Right atrium auricular region (tissue), 2 donors: ENCODE measurements at regions not wholly inside any gene's neighbourhood (a gene's known extent, or its start where the extent isn't known, plus 50 kb on each side); places are given as distances from the start of the nearest gene placed in this dataset.

Experiments used
- DNase-seq: peaks from one replicate; pipeline ENCODE4 v3.0.0-alpha.2; 2019; ENCODE audit warnings: low spot score
- H3K27ac ChIP-seq, 2 donors: fragments of 200-600 bp; sonication (generic); 1 replicate in 1 of 2; 2 replicates in 1 of 2; pipeline ENCODE4 v1.5.1; 2016 to 2019
- H3K27me3 ChIP-seq, 2 donors: fragments of 200-600 bp; sonication (generic); one replicate each; pipeline versions ENCODE4 v1.5.1 to v1.6.0; 2017 to 2019
- H3K36me3 ChIP-seq: fragments of 200-600 bp; sonication (generic); one replicate; pipeline ENCODE4 v1.5.1; 2016
- H3K4me1 ChIP-seq, 2 donors: fragments of 200-600 bp; sonication (generic); one replicate each; pipeline versions ENCODE4 v1.5.1 to v1.6.0; 2017 to 2019
- H3K4me3 ChIP-seq, 2 donors: fragments of 200-600 bp; sonication (generic); 1 replicate in 1 of 2; 2 replicates in 1 of 2; pipeline ENCODE4 v1.5.1; 2017 to 2019; ENCODE audit warnings: mild to moderate bottlenecking in 1 of 2, moderate library complexity in 1 of 2
- H3K9me3 ChIP-seq, 2 donors: fragments of 200-600 bp; sonication (generic); one replicate each; pipeline ENCODE4 v1.5.1; 2019
- TF ChIP-seq, protein P1 (sequence below), 2 donors: fragments of 200-600 bp; sonication (generic); IDR thresholded peaks; one replicate each; pipeline ENCODE4 v1.5.1; 2019; ENCODE audit warnings: antibody characterized with exemption in 2 of 2

DNA sequence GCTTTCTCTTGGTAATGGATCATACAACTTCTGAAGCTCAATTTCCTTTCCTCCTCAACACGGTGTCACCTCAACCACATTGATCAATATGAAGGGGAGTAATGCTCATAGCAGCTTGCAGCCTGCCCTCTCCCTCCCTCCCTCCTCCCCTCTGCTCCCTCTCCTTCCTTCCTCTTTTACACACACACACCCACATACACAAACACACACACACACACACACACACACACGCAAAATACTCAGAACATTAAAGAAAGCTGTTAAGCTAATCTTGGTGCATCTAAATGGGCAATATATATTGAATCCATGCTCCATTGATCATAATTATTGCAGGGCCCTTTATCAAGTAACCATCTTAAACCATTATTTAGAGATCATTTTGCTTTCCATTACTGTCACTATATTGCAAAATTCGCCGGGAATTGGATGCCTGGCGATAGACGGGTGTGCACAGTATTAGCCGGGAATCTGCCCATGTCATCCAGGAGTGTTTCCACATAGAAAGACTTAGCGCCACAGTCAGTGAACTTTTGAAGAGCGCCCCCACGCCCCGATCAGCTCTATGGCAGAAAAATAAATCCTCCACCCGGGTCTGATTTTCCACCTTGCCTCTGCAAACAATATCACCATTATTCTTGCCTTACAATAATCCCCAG, 122.0 kb downstream of the PRLHR start:
- H3K4me3 ChIP-seq, result no peak overlapping the region
- TF ChIP-seq, protein P1, sequence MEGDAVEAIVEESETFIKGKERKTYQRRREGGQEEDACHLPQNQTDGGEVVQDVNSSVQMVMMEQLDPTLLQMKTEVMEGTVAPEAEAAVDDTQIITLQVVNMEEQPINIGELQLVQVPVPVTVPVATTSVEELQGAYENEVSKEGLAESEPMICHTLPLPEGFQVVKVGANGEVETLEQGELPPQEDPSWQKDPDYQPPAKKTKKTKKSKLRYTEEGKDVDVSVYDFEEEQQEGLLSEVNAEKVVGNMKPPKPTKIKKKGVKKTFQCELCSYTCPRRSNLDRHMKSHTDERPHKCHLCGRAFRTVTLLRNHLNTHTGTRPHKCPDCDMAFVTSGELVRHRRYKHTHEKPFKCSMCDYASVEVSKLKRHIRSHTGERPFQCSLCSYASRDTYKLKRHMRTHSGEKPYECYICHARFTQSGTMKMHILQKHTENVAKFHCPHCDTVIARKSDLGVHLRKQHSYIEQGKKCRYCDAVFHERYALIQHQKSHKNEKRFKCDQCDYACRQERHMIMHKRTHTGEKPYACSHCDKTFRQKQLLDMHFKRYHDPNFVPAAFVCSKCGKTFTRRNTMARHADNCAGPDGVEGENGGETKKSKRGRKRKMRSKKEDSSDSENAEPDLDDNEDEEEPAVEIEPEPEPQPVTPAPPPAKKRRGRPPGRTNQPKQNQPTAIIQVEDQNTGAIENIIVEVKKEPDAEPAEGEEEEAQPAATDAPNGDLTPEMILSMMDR (IDR thresholded peaks at IDR 0.05), result no peak
- H3K27ac ChIP-seq, result no peak overlapping the region
- DNase-seq, result no peak
- H3K36me3 ChIP-seq, result no peaks in the 10 kb centered on the region
- H3K27me3 ChIP-seq, result no peaks in the 10 kb centered on the region
- no peaks in the 10 kb centered on the region for H3K9me3 ChIP-seq
- H3K4me1 ChIP-seq, result no peaks in the 10 kb centered on the region

DNA sequence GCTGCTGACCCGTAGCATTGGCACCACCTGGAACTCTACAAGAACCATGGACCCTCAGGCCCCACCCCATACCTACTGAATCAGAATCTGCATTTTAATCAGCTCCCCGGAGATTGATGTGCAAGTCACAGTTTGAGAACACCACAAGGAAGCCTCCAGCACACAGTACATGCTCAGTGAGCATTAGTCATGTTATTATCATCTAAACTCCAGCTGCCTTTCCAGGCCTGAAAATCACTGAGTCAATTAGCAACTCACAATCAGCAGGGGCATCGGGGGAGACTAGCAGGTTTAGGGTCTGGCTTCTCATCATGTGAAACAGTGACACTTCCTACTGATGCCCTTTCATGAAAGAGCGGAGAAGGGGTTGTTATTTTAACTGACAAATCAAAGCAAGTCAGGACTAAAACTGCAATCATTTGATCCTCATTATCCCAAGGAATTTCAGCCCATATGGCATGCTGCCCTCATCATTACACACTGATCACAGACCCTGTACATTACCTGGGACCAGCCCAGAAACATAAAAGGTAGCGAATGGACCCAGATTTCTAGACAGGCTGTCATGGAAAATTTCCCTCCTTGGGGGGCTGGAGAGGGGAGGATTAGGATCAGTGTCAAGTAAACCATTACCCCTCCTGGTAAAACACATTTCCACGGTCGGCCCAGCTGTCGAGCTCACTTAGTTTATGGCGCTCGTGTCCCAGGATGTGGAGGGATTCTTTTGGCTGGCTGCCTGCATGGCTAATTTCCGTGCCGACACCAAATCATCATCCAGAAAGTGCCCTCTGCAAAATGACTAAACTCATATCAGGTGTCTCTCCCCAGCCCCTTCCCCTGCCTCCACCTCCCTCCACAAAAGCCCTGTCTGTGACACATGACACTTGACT, 122.8 kb downstream of the PRLHR start:
- no peaks in the 10 kb centered on the region for H3K9me3 ChIP-seq
- no peaks in the 10 kb centered on the region for H3K36me3 ChIP-seq
- no peak overlapping the region for H3K4me3 ChIP-seq
- no peak for DNase-seq
- TF ChIP-seq, protein P1 (IDR thresholded peaks at IDR 0.05), result no peak
- no peaks in the 10 kb centered on the region for H3K27me3 ChIP-seq
- no peak overlapping the region for H3K27ac ChIP-seq
- H3K4me1 ChIP-seq, result no peaks in the 10 kb centered on the region

GRCh38 chr10:118471863-118472262, 123.6 kb downstream of the PRLHR start:
- TF ChIP-seq, protein P1 (IDR thresholded peaks at IDR 0.05), result no peak
- DNase-seq, result no peak
- Histone ChIP-seq H3K4me1 (no peaks in the 10 kb centered on the region), H3K9me3 (no peaks in the 10 kb centered on the region), H3K27me3 (no peaks in the 10 kb centered on the region), H3K27ac (no peak overlapping the region), H3K4me3 (no peak overlapping the region), H3K36me3 (no peaks in the 10 kb centered on the region)

DNA sequence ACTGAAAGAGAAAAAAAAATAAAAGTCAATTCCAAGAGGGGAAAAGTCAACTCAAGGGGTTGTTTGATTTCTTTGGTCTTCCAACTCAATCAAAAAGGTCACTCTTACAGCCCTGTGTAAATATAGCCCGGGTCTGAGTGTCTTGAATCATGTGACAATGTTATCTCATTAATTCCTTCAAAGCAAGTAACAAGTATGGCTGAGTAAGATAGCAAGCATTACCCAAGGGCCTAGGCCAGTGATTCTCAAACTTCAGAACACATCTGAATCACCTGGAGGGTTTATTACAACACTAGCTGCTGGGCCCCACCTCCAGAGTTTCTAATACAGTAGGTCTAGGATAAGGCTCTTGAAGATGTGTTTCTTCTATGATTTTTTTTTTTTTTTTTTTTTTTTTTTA, 125.0 kb downstream of the PRLHR start:
- no peak for DNase-seq
- no peak overlapping the region for H3K4me3 ChIP-seq
- no peak overlapping the region for H3K27ac ChIP-seq
- H3K9me3 ChIP-seq, result no peaks in the 10 kb centered on the region
- H3K36me3 ChIP-seq, result no peaks in the 10 kb centered on the region
- H3K4me1 ChIP-seq, result no peaks in the 10 kb centered on the region
- TF ChIP-seq, protein P1 (IDR thresholded peaks at IDR 0.05), result no peak
- H3K27me3 ChIP-seq, result no peaks in the 10 kb centered on the region

DNA sequence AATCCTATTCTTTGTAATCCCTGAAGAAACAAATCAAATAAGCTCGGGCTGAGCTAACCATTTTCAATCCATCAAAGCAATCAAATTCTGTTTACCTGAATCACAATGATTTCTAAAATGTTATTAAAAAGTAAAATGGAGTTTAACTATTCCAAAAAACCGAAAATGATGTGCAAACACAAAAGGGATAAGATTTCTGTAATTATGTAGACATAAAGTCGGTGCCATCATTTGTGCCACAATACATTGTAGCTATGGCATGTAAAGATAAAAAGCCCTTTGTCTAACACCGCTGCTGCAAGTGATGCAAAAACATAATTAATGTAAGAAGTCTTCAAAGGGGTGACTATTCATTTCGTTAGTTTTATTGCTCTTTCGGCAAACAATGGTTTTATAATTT, 125.1 kb upstream of the FAM204A start:
- H3K9me3 ChIP-seq, result no peaks in the 10 kb centered on the region
- H3K36me3 ChIP-seq, result no peaks in the 10 kb centered on the region
- no peaks in the 10 kb centered on the region for H3K4me1 ChIP-seq
- no peak for DNase-seq
- no peaks in the 10 kb centered on the region for H3K27me3 ChIP-seq
- TF ChIP-seq, protein P1 (IDR thresholded peaks at IDR 0.05), result no peak
- no peak overlapping the region for H3K27ac ChIP-seq
- H3K4me3 ChIP-seq, result no peak overlapping the region
